GM21526 (cell line): ENCODE measurements at regions not wholly inside any gene's neighbourhood (a gene's known extent, or its start where the extent isn't known, plus 50 kb on each side); places are given as distances from the start of the nearest gene placed in this dataset.
A peak's percentile ranks its signal among the peaks of the same experiment; 100 is the strongest.

Experiments
- ATAC-seq: cut with Tn5 transposase; IDR thresholded peaks from one replicate; pipeline ENCODE4 v1.9.1; 2021; ENCODE audit warnings: moderate library complexity; ENCODE audit not compliant: unreplicated experiment, low FRiP score

GRCh38 chr4:100086766-100087431 is 103.4 kb downstream of the DDIT4L start:
- no peak for ATAC-seq

- no peak for ATAC-seq
These were observed 105.4 kb downstream of the DDIT4L start for GRCh38 chr4:100084892-100085291.

- no peak for ATAC-seq
These were observed 107.0 kb downstream of the DDIT4L start for GRCh38 chr4:100083289-100083688.

GRCh38 chr4:100082852-100083251 is 107.4 kb downstream of the DDIT4L start:
- no peak for ATAC-seq

GRCh38 chr4:100081491-100081890 is 108.8 kb downstream of the DDIT4L start:
- ATAC-seq = no peak

- ATAC-seq = no peak
These were observed 111.0 kb downstream of the DDIT4L start for GRCh38 chr4:100079264-100079663.

- no peak for ATAC-seq
These were observed 113.5 kb downstream of the DDIT4L start for GRCh38 chr4:100076753-100077152.

GRCh38 chr4:100075486-100076270 is 114.6 kb downstream of the DDIT4L start:
- no peak for ATAC-seq

GRCh38 chr4:100075056-100075455 is 115.2 kb downstream of the DDIT4L start:
- ATAC-seq = no peak

GRCh38 chr4:100071506-100071905 is 118.8 kb downstream of the DDIT4L start:
- ATAC-seq = no peak

GRCh38 chr4:100070868-100071267 is 119.4 kb downstream of the DDIT4L start:
- no peak for ATAC-seq

- ATAC-seq = no peak
These were observed 119.1 kb upstream of the H2AZ1 start for GRCh38 chr4:100069207-100069606.

- no peak for ATAC-seq
These were observed 117.2 kb upstream of the H2AZ1 start for GRCh38 chr4:100067255-100067654.

GRCh38 chr4:100063355-100063754 is 113.3 kb upstream of the H2AZ1 start:
- no peak for ATAC-seq

- ATAC-seq = no peak
These were observed 112.8 kb upstream of the H2AZ1 start for GRCh38 chr4:100062921-100063320.

- no peak for ATAC-seq
These were observed 111.8 kb upstream of the H2AZ1 start for GRCh38 chr4:100061835-100062234.

- ATAC-seq = peak; percentile 73
These were observed 110.8 kb upstream of the H2AZ1 start for GRCh38 chr4:100060765-100061416.

- no peak for ATAC-seq
These were observed 109.4 kb upstream of the H2AZ1 start for GRCh38 chr4:100059467-100059866.

- no peak for ATAC-seq
These were observed 106.6 kb upstream of the H2AZ1 start for GRCh38 chr4:100056701-100057100.

- ATAC-seq = no peak
These were observed 104.0 kb upstream of the H2AZ1 start for GRCh38 chr4:100054071-100054470.

- ATAC-seq = no peak
These were observed 99.8 kb upstream of the H2AZ1 start for GRCh38 chr4:100049872-100050271.

GRCh38 chr4:100042711-100043110 is 92.6 kb upstream of the H2AZ1 start:
- ATAC-seq = no peak
